OCI-LY7 (cell line): ENCODE measurements at regions not wholly inside any gene's neighbourhood (a gene's known extent, or its start where the extent isn't known, plus 50 kb on each side); places are given as distances from the start of the nearest gene placed in this dataset.

Source experiments
- BruUV-seq: library from RNA; stranded (reverse); fragments of 400-500 nt; replicated peaks from 2 replicates; lab custom pipeline; 2021; lab: Mats Ljungman, UMichigan
- CTCF ChIA-PET: fragments of 300-600 bp; sonication (Branson Sonifier 250); formaldehyde crosslinking; loops from one replicate; lab custom pipeline; 2022; ENCODE audit warnings: antibody characterized with exemption; ENCODE audit not compliant: unreplicated experiment; lab: Charles Lee
- POLR2A ChIA-PET: fragments of 300-600 bp; sonication (Branson Sonifier 250); formaldehyde crosslinking; loops from one replicate; lab custom pipeline; 2022; ENCODE audit warnings: antibody characterized with exemption; lab: Charles Lee
- DNase-seq: peaks from one replicate; pipeline ENCODE4 v3.0.0-alpha.2; 2015; ENCODE audit warnings: low spot score
- H2AFZ ChIP-seq: fragments of 200-600 bp; sonication (generic), shearing (Covaris generic); 2 replicates; pipeline ENCODE4 v1.6.1; 2014; ENCODE audit warnings: mild to moderate bottlenecking, antibody characterized with exemption, low read length, moderate library complexity
- H3K27ac ChIP-seq: fragments of 200-600 bp; sonication (generic); 2 replicates; pipeline ENCODE4 v1.5.1; 2014; ENCODE audit warnings: mixed run types, low read depth, mild to moderate bottlenecking, moderate library complexity, low read length, inconsistent platforms; ENCODE audit not compliant: poor library complexity, severe bottlenecking
- H3K36me3 ChIP-seq: fragments of 200-600 bp; sonication (generic); 2 replicates; pipeline ENCODE4 v1.6.1; 2014; ENCODE audit warnings: mild to moderate bottlenecking, antibody characterized with exemption, low read length, moderate library complexity, mixed read lengths; ENCODE audit not compliant: insufficient read depth
- H3K4me1 ChIP-seq: fragments of 200-600 bp; sonication (generic); 2 replicates; pipeline ENCODE4 v1.5.1; 2014; ENCODE audit warnings: mild to moderate bottlenecking, low read length; ENCODE audit not compliant: insufficient read depth, poor library complexity, severe bottlenecking
- H3K4me2 ChIP-seq: fragments of 200-600 bp; sonication (generic); 2 replicates; pipeline ENCODE4 v1.6.1; 2014; ENCODE audit warnings: mild to moderate bottlenecking, low read length
- H3K4me3 ChIP-seq: fragments of 200-600 bp; sonication (generic); 2 replicates; pipeline ENCODE4 v1.5.1; 2014; ENCODE audit warnings: mild to moderate bottlenecking, low read depth, low read length; ENCODE audit not compliant: poor library complexity, severe bottlenecking
- H3K79me2 ChIP-seq: fragments of 200-600 bp; sonication (generic); 2 replicates; pipeline ENCODE4 v1.6.1; 2016; ENCODE audit warnings: low read depth, mild to moderate bottlenecking, low read length, moderate library complexity, mixed read lengths; ENCODE audit not compliant: insufficient read depth
- H3K9me2 ChIP-seq: fragments of 200-600 bp; sonication (generic); 2 replicates; pipeline ENCODE4 v1.6.1; 2016; ENCODE audit warnings: mild to moderate bottlenecking, low read length, mixed read lengths; ENCODE audit not compliant: insufficient read depth
- H3K9me3 ChIP-seq: fragments of 200-600 bp; sonication (generic); 2 replicates; pipeline ENCODE4 v1.6.1; 2014; ENCODE audit warnings: mild to moderate bottlenecking, mixed run types, low read length, mixed read lengths
- H4K20me1 ChIP-seq: fragments of 200-600 bp; sonication (generic); 2 replicates; pipeline ENCODE4 v1.6.1; 2014; ENCODE audit warnings: mild to moderate bottlenecking, antibody characterized with exemption, low read length, moderate library complexity, mixed read lengths; ENCODE audit not compliant: insufficient read depth
- EZH2phosphoT487 ChIP-seq: fragments of 200-600 bp; sonication (generic); IDR thresholded peaks from 2 replicates; pipeline ENCODE4 v1.6.1; 2018; ENCODE audit warnings: low read depth, borderline replicate concordance, mild to moderate bottlenecking, mixed run types, antibody characterized with exemption, low read length, moderate library complexity, mixed read lengths
- intact Hi-C: fragments of 100-400 bp; cut with micrococcal nuclease; formaldehyde crosslinking; loops from one replicate; pipeline ENCODE4 v1.10.0; 2022; ENCODE audit not compliant: unreplicated experiment
- TF ChIP-seq, protein P1 (sequence below): fragments of 200-600 bp; sonication (generic); conservative IDR thresholded peaks from 2 replicates; pipeline ENCODE4 v1.5.1; 2014; ENCODE audit warnings: mild to moderate bottlenecking, antibody characterized with exemption, low read length, moderate library complexity, mixed read lengths

DNA sequence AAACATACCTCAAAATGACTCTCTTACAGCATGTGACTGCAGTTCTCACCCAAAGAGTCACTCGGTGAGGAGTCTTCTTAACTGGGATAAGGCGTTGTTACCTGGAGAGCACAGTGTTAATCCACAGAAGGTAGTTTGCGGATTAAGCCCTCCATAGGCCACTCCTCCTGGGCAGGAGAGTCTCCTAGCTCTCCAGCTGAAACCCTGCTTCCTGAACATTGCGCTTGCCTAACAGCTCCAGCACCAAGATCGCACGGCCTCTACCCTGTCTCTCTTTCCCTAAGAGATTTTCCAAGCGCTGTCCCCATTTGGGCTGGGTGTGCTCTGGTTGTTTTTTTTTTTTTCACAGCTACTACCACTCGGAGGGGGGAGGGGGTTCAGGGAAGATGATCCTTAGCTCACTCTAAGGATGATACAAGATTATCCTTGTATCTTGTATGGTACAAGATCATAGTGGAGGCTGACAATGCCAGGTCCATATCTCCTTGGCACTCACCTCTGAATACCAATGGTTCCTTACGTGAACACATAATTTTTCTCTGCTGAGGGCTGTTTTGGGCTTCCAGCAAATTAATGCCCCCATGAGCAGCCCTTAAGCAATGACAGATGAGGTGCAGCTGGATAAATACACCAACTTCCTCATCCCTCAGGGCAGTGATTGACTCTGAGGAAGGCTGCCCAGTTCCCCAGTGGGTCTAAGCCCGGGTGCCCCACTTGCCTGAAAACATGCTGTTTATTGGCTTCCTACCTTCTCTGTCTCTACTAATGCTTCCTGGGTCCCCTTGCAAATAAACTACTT lies 185.2 kb upstream of the TSC22D2 start:
- no TSS peak for BruUV-seq
- POLR2A ChIA-PET = interaction anchor here (0.7 kb wide), 1 partner anchor 259 kb away, joined by 3 read pairs; no protein-coding TSS in a partner anchor
- intact Hi-C loops = loop anchor here (5.0 kb wide), 2 partner anchors 256 to 456 kb away; no protein-coding TSS in a partner anchor

DNA sequence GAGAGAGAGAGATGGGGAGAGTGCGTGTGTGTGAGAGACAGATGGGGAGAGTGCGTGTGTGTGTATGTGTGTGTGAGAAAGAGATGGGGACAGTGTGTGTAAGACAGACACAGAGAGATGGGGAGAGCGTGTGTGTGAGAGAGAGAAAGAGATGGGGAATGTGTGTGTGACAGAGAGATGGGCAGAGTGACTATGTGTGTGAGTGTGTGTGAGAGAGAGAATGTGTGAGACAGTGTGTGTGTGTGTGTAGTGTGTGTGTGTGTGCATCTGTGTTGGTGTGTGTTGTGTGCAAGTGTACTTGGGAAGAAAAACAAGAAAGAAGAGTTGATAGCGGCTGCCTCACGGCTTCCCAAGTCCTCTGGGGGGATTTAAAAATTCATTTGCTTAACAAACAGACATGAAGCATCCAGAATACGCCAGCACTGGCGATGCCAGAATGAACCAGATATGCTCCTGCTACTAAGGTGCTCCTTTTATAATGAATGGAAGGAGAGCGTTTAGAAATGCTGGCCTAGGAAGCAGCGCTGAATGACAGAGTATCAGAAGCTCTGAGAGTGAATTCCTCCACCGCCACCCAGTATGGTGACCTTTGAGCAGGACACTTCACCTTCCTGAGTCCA lies 186.1 kb upstream of the TSC22D2 start:
- no peak for TF ChIP-seq EZH2phosphoT487
- TF ChIP-seq, protein P1, sequence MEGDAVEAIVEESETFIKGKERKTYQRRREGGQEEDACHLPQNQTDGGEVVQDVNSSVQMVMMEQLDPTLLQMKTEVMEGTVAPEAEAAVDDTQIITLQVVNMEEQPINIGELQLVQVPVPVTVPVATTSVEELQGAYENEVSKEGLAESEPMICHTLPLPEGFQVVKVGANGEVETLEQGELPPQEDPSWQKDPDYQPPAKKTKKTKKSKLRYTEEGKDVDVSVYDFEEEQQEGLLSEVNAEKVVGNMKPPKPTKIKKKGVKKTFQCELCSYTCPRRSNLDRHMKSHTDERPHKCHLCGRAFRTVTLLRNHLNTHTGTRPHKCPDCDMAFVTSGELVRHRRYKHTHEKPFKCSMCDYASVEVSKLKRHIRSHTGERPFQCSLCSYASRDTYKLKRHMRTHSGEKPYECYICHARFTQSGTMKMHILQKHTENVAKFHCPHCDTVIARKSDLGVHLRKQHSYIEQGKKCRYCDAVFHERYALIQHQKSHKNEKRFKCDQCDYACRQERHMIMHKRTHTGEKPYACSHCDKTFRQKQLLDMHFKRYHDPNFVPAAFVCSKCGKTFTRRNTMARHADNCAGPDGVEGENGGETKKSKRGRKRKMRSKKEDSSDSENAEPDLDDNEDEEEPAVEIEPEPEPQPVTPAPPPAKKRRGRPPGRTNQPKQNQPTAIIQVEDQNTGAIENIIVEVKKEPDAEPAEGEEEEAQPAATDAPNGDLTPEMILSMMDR = no peak
- H3K4me1 ChIP-seq = peaks cover 4% of the 10 kb centered on the region
- H3K4me3 ChIP-seq = no peak overlapping the region
- H2AFZ ChIP-seq = no peak overlapping the region
- H3K27ac ChIP-seq = no peak overlapping the region
- H3K36me3 ChIP-seq = no peaks in the 10 kb centered on the region
- POLR2A ChIA-PET = interaction anchor here (0.7 kb wide), 1 partner anchor 260 kb away, joined by 3 read pairs; no protein-coding TSS in a partner anchor
- H3K4me2 ChIP-seq = no peak overlapping the region
- no peaks in the 10 kb centered on the region for H3K9me3 ChIP-seq
- intact Hi-C loops = loop anchor here (2.0 to 5.0 kb wide), 3 partner anchors 255 to 455 kb away; no protein-coding TSS in a partner anchor
- CTCF ChIA-PET = no interaction called here
- no peak for DNase-seq
- H4K20me1 ChIP-seq = no peaks in the 10 kb centered on the region
- H3K79me2 ChIP-seq = no peaks in the 10 kb centered on the region
- no TSS peak for BruUV-seq
- no peaks in the 10 kb centered on the region for H3K9me2 ChIP-seq

More for the DNA sequence above, 185.2 kb upstream of the TSC22D2 start:
- Histone ChIP-seq H3K79me2 (no peaks in the 10 kb centered on the region), H3K9me2 (no peaks in the 10 kb centered on the region), H3K4me3 (no peak overlapping the region), H3K27ac (no peak overlapping the region), H2AFZ (no peak overlapping the region), H4K20me1 (no peaks in the 10 kb centered on the region), H3K4me2 (no peak overlapping the region), H3K4me1 (peaks cover 4% of the 10 kb centered on the region), H3K9me3 (no peaks in the 10 kb centered on the region), H3K36me3 (no peaks in the 10 kb centered on the region)
- no peak for DNase-seq
- CTCF ChIA-PET = interaction anchor here (0.6 kb wide), 1 partner anchor 254 kb away, joined by 3 read pairs; no protein-coding TSS in a partner anchor
- TF ChIP-seq, protein P1 = no peak
- TF ChIP-seq EZH2phosphoT487 = no peak
